Breast epithelium (tissue), 4 donors: ENCODE measurements at regions not wholly inside any gene's neighbourhood (a gene's known extent, or its start where the extent isn't known, plus 50 kb on each side); places are given as distances from the start of the nearest gene placed in this dataset.

Source experiments
- DNase-seq, 2 donors: peaks; one replicate each; pipeline ENCODE4 v3.0.0-alpha.2; 2019; ENCODE audit warnings: low spot score in 2 of 2
- H3K27ac ChIP-seq, 2 donors: fragments of 200-600 bp; sonication (generic) in 1 of 2; one replicate each; pipeline ENCODE4 v1.5.1; 2016 to 2019; ENCODE audit warnings: mild to moderate bottlenecking in 1 of 2
- H3K27me3 ChIP-seq, 2 donors: fragments of 200-600 bp; sonication (generic) in 1 of 2; one replicate each; pipeline versions ENCODE4 v1.5.1 to v1.6.0; 2017 to 2019; ENCODE audit warnings: control low read depth in 1 of 2, mild to moderate bottlenecking in 1 of 2
- H3K36me3 ChIP-seq: fragments of 200-600 bp; one replicate; pipeline ENCODE4 v1.5.1; 2019
- H3K4me1 ChIP-seq, 2 donors: fragments of 200-600 bp; sonication (generic); one replicate each; pipeline ENCODE4 v1.5.1; 2016 to 2019; ENCODE audit warnings: control low read depth in 1 of 2
- H3K4me3 ChIP-seq, 3 donors: fragments of 200-600 bp; sonication (generic); 1 replicate in 2 of 3; 2 replicates in 1 of 3; pipeline ENCODE4 v1.5.1; 2016 to 2019; ENCODE audit warnings: mild to moderate bottlenecking in 3 of 3, moderate library complexity in 2 of 3
- H3K9me3 ChIP-seq, 2 donors: fragments of 200-600 bp; sonication (generic) in 1 of 2; one replicate each; pipeline ENCODE4 v1.5.1; 2016 to 2019; ENCODE audit warnings: control low read depth in 1 of 2
- CTCF ChIP-seq, 3 donors: fragments of 450-650 bp; IDR thresholded peaks; one replicate each; pipeline ENCODE4 v1.5.1; 2016 to 2017; ENCODE audit warnings: antibody characterized with exemption in 3 of 3, mild to moderate bottlenecking in 3 of 3, moderate library complexity in 3 of 3
- POLR2A ChIP-seq: fragments of 450-650 bp; IDR thresholded peaks from one replicate; pipeline ENCODE4 v1.6.1; 2016; ENCODE audit warnings: antibody characterized with exemption, mild to moderate bottlenecking, moderate library complexity
- POLR2AphosphoS5 ChIP-seq, 3 donors: sonication (generic); formaldehyde crosslinking; IDR thresholded peaks; one replicate each; pipeline ENCODE4 v1.6.1; 2017; ENCODE audit warnings: antibody characterized with exemption in 3 of 3
- intact Hi-C: fragments of 100-400 bp; cut with DNase I; formaldehyde crosslinking; loops from one replicate; pipeline ENCODE4 v1.15.1; 2023; ENCODE audit warnings: low total_unique reads

- no peaks in the 10 kb centered on the region for H3K27me3 ChIP-seq
- no peaks in the 10 kb centered on the region for H3K4me1 ChIP-seq
- H3K36me3 ChIP-seq: no peaks in the 10 kb centered on the region
- H3K9me3 ChIP-seq: no peaks in the 10 kb centered on the region
- no peak for TF ChIP-seq CTCF (IDR thresholded peaks at IDR 0.05)
- no peak for TF ChIP-seq POLR2A
- TF ChIP-seq POLR2AphosphoS5 (IDR thresholded peaks at IDR 0.05): no peak
- intact Hi-C loops: no loop called here
- DNase-seq: no peak
- H3K27ac ChIP-seq: no peak overlapping the region
- H3K4me3 ChIP-seq: no peak overlapping the region
These were observed 485.3 kb upstream of the SMIM21 start for GRCh38 chr18:75912829-75913228.

- Histone ChIP-seq H3K4me3 (no peak overlapping the region), H3K27me3 (no peaks in the 10 kb centered on the region), H3K36me3 (no peaks in the 10 kb centered on the region), H3K4me1 (no peaks in the 10 kb centered on the region), H3K9me3 (no peaks in the 10 kb centered on the region), H3K27ac (no peak overlapping the region)
- no peak for DNase-seq
- intact Hi-C loops: no loop called here
- TF ChIP-seq POLR2A (no peak), POLR2AphosphoS5 (IDR thresholded peaks at IDR 0.05) (no peak), CTCF (IDR thresholded peaks at IDR 0.05) (no peak)
These were observed 476.9 kb upstream of the SMIM21 start for GRCh38 chr18:75904416-75904815.

GRCh38 chr18:75898651-75899050 is 471.1 kb upstream of the SMIM21 start:
- no peaks in the 10 kb centered on the region for H3K9me3 ChIP-seq
- DNase-seq: no peak
- H3K36me3 ChIP-seq: no peaks in the 10 kb centered on the region
- no peak overlapping the region for H3K4me3 ChIP-seq
- no peak overlapping the region for H3K27ac ChIP-seq
- intact Hi-C loops: no loop called here
- no peaks in the 10 kb centered on the region for H3K4me1 ChIP-seq
- no peak for TF ChIP-seq POLR2A
- TF ChIP-seq POLR2AphosphoS5 (IDR thresholded peaks at IDR 0.05): no peak
- no peak for TF ChIP-seq CTCF (IDR thresholded peaks at IDR 0.05)
- no peaks in the 10 kb centered on the region for H3K27me3 ChIP-seq

GRCh38 chr18:75897386-75897785 is 469.9 kb upstream of the SMIM21 start:
- TF ChIP-seq CTCF (IDR thresholded peaks at IDR 0.05): no peak
- no peak for TF ChIP-seq POLR2A
- no peak for TF ChIP-seq POLR2AphosphoS5 (IDR thresholded peaks at IDR 0.05)

GRCh38 chr18:75896865-75897264 is 469.4 kb upstream of the SMIM21 start:
- H3K36me3 ChIP-seq: no peaks in the 10 kb centered on the region
- intact Hi-C loops: no loop called here
- no peak for DNase-seq
- no peak overlapping the region for H3K4me3 ChIP-seq
- H3K27me3 ChIP-seq: no peaks in the 10 kb centered on the region
- no peak for TF ChIP-seq POLR2AphosphoS5 (IDR thresholded peaks at IDR 0.05)
- peak in 2 of 3 donors; percentile 27 to 33 for TF ChIP-seq CTCF (IDR thresholded peaks at IDR 0.05)
- no peak for TF ChIP-seq POLR2A
- H3K27ac ChIP-seq: no peak overlapping the region
- no peaks in the 10 kb centered on the region for H3K9me3 ChIP-seq
- H3K4me1 ChIP-seq: no peaks in the 10 kb centered on the region

More at GRCh38 chr18:75897386-75897785, 469.9 kb upstream of the SMIM21 start:
- Histone ChIP-seq H3K27ac (no peak overlapping the region), H3K27me3 (no peaks in the 10 kb centered on the region), H3K9me3 (no peaks in the 10 kb centered on the region), H3K4me3 (no peak overlapping the region), H3K36me3 (no peaks in the 10 kb centered on the region), H3K4me1 (no peaks in the 10 kb centered on the region)
- intact Hi-C loops: no loop called here
- no peak for DNase-seq
